ENCODE measurements at regions not wholly inside any gene's neighbourhood (a gene's known extent, or its start where the extent isn't known, plus 50 kb on each side); places are given as distances from the start of the nearest gene placed in this dataset.
"Not testable (repeated sequence)": the region's sequence is repeated elsewhere in the genome, so short reads cannot be mapped to it uniquely, and the experiment has no call there.

GRCh38 chr12:8282181-8282580 is 54.8 kb upstream of the FAM90A1 start:
- DNase-seq (ENCODE audit: low spot score): not testable (repeated sequence)

GRCh38 chr12:8285681-8286080 is 58.3 kb upstream of the FAM90A1 start:
- DNase-seq (ENCODE audit: low spot score): not testable (repeated sequence)

- DNase-seq (ENCODE audit: low spot score): not testable (repeated sequence)
Measured at GRCh38 chr12:8291764-8292163, 64.3 kb upstream of the FAM90A1 start.

- DNase-seq (ENCODE audit: low spot score): not testable (repeated sequence)
Measured at GRCh38 chr12:8294662-8295061, 67.2 kb upstream of the FAM90A1 start.

- not testable (repeated sequence) for DNase-seq (ENCODE audit: low spot score)
Measured at GRCh38 chr12:8308611-8309010, 81.2 kb upstream of the FAM90A1 start.

- not testable (repeated sequence) for DNase-seq (ENCODE audit: low spot score)
Measured at GRCh38 chr12:8315997-8316396, 88.6 kb upstream of the FAM90A1 start.

GRCh38 chr12:8317675-8318074 is 90.3 kb upstream of the FAM90A1 start:
- DNase-seq (ENCODE audit: low spot score): not testable (repeated sequence)

- not testable (repeated sequence) for DNase-seq (ENCODE audit: low spot score)
Measured at GRCh38 chr12:8320251-8320730, 92.9 kb upstream of the FAM90A1 start.

GRCh38 chr12:8320791-8321370 is 93.5 kb upstream of the FAM90A1 start:
- DNase-seq (ENCODE audit: low spot score): not testable (repeated sequence)

- not testable (repeated sequence) for DNase-seq (ENCODE audit: low spot score)
Measured at GRCh38 chr12:8325145-8325839, 97.9 kb upstream of the FAM90A1 start.

- not testable (repeated sequence) for DNase-seq (ENCODE audit: low spot score)
Measured at GRCh38 chr12:8328835-8329234, 101.4 kb upstream of the FAM90A1 start.

- DNase-seq (ENCODE audit: low spot score): not testable (repeated sequence)
Measured at GRCh38 chr12:8332373-8332772, 105.0 kb upstream of the FAM90A1 start.

- DNase-seq (ENCODE audit: low spot score): not testable (repeated sequence)
Measured at GRCh38 chr12:8351073-8351472, 104.7 kb upstream of the CLEC6A start.

- DNase-seq (ENCODE audit: low spot score): not testable (repeated sequence)
Measured at GRCh38 chr12:8354741-8355140, 101.0 kb upstream of the CLEC6A start.

- not testable (repeated sequence) for DNase-seq (ENCODE audit: low spot score)
Measured at GRCh38 chr12:8355531-8355930, 100.2 kb upstream of the CLEC6A start.

GRCh38 chr12:8373744-8374143 is 82.0 kb upstream of the CLEC6A start:
- not testable (repeated sequence) for DNase-seq (ENCODE audit: low spot score)

- not testable (repeated sequence) for DNase-seq (ENCODE audit: low spot score)
Measured at GRCh38 chr12:8375122-8375521, 80.6 kb upstream of the CLEC6A start.

- not testable (repeated sequence) for DNase-seq (ENCODE audit: low spot score)
Measured at GRCh38 chr12:8377756-8378155, 78.0 kb upstream of the CLEC6A start.

- DNase-seq (ENCODE audit: low spot score): not testable (repeated sequence)
Measured at GRCh38 chr12:8382556-8382955, 73.2 kb upstream of the CLEC6A start.

GRCh38 chr12:8384686-8385085 is 71.1 kb upstream of the CLEC6A start:
- DNase-seq (ENCODE audit: low spot score): not testable (repeated sequence)

- not testable (repeated sequence) for DNase-seq (ENCODE audit: low spot score)
Measured at GRCh38 chr12:8385431-8385830, 70.3 kb upstream of the CLEC6A start.

GRCh38 chr12:8386661-8387060 is 69.1 kb upstream of the CLEC6A start:
- not testable (repeated sequence) for DNase-seq (ENCODE audit: low spot score)

- DNase-seq (ENCODE audit: low spot score): not testable (repeated sequence)
Measured at GRCh38 chr12:8389296-8389695, 66.5 kb upstream of the CLEC6A start.

Measured in D341Med (cell line).